ENCODE measurements at regions not wholly inside any gene's neighbourhood (a gene's known extent, or its start where the extent isn't known, plus 50 kb on each side); places are given as distances from the start of the nearest gene placed in this dataset.
"Not testable (repeated sequence)": the region's sequence is repeated elsewhere in the genome, so short reads cannot be mapped to it uniquely, and the experiment has no call there.

DNA sequence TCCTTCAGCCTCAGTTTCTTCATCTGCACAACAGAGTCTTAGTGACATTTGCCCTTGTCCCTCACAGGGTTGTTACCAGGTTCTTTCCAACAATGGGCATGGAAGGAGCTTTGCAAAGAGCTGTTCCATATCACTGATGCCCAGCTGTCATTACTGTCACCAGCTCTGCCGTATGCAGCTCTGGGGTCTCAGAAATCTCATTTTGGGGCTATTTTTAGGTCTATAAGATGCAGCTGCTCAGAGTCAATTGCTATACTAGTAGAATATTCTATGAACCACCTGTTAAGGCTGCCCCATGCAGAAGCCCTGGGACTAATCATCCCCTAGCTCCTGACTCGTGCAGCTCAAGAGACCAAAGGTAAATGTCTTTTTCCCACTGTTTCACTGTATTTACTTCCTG lies 105.1 kb upstream of the TNPO1 start:
- no peaks in the 10 kb centered on the region for H3K9me3 ChIP-seq (ENCODE audit: control insufficient read depth, low read length)
- no peaks in the 10 kb centered on the region for H3K4me1 ChIP-seq (ENCODE audit: control insufficient read depth, insufficient read depth, low read length)
- no peaks in the 10 kb centered on the region for H3K36me3 ChIP-seq (ENCODE audit: control insufficient read depth, insufficient read depth, low read length)
- no peak overlapping the region for H3K9ac ChIP-seq (ENCODE audit: low read length)
- H3K27me3 ChIP-seq (ENCODE audit: control insufficient read depth, insufficient read depth, low read length) = no peaks in the 10 kb centered on the region
- no peak overlapping the region for H3K4me3 ChIP-seq (ENCODE audit: low read length)

DNA sequence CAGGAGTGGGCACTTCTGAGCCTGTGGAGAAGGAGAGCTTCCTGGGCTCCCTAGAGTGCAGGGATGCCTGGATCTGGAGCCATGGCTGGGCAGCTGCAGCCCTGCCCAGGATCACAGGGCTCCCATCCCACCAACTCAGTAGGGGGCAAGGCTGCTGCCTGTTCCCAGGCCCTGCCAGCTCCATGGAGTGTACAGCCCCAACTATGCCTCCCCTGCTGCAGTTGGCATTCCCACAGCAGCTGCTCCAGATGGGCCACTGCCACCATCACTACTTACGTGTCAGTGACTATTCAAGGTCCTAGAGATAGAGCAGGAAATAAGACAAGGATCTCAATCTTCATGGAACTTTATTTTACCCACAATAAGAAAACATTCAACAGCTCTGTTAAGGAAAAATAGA lies 107.1 kb upstream of the TNPO1 start:
- H3K27me3 ChIP-seq (ENCODE audit: control insufficient read depth, insufficient read depth, low read length) = no peaks in the 10 kb centered on the region
- no peak overlapping the region for H3K4me3 ChIP-seq (ENCODE audit: low read length)
- no peak overlapping the region for H3K9ac ChIP-seq (ENCODE audit: low read length)
- no peaks in the 10 kb centered on the region for H3K9me3 ChIP-seq (ENCODE audit: control insufficient read depth, low read length)
- no peaks in the 10 kb centered on the region for H3K4me1 ChIP-seq (ENCODE audit: control insufficient read depth, insufficient read depth, low read length)
- no peaks in the 10 kb centered on the region for H3K36me3 ChIP-seq (ENCODE audit: control insufficient read depth, insufficient read depth, low read length)

DNA sequence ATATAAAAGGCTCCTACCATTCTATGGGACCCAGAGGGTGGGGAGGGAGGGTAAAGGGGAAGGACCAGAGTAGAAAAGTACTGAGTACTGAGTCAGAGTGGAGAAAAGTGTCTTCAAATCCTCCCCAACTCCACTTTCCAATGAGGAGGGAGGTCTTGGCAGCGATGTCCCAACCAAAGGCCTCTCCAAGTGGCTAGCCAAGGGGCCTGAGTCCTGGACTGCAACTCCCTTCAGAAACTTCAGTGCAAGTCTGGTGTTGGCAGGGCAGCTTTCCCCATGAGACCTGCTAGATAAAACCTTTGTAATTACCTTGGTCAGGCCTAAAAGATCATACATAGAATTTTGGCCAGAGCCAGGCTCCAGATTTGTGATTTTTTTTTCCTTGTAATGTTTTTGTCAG lies 111.3 kb upstream of the TNPO1 start:
- no peaks in the 10 kb centered on the region for H3K27me3 ChIP-seq (ENCODE audit: control insufficient read depth, insufficient read depth, low read length)
- H3K4me1 ChIP-seq (ENCODE audit: control insufficient read depth, insufficient read depth, low read length) = no peaks in the 10 kb centered on the region
- no peaks in the 10 kb centered on the region for H3K36me3 ChIP-seq (ENCODE audit: control insufficient read depth, insufficient read depth, low read length)
- H3K4me3 ChIP-seq (ENCODE audit: low read length) = no peak overlapping the region
- no peaks in the 10 kb centered on the region for H3K9me3 ChIP-seq (ENCODE audit: control insufficient read depth, low read length)
- H3K9ac ChIP-seq (ENCODE audit: low read length) = no peak overlapping the region

DNA sequence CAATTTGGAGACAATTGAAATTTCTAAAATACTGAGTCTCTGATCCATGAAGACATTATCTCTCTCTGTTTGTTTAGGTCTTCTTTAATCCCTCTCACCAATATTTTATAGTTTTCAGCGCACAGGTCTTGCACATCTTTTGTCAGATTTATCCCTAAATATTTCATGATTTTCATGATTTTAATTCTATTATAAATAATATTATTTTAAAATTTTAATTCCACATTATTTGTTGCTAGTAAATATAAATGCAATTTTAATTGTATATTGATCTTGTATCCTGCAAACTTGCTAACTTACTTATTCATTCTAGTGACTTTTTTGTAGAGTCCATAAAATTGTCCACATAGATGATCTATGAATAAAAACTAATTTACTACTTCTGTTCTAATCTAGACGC lies 112.6 kb upstream of the TNPO1 start:
- no peaks in the 10 kb centered on the region for H3K9me3 ChIP-seq (ENCODE audit: control insufficient read depth, low read length)
- no peak overlapping the region for H3K9ac ChIP-seq (ENCODE audit: low read length)
- no peaks in the 10 kb centered on the region for H3K36me3 ChIP-seq (ENCODE audit: control insufficient read depth, insufficient read depth, low read length)
- no peaks in the 10 kb centered on the region for H3K4me1 ChIP-seq (ENCODE audit: control insufficient read depth, insufficient read depth, low read length)
- no peaks in the 10 kb centered on the region for H3K27me3 ChIP-seq (ENCODE audit: control insufficient read depth, insufficient read depth, low read length)
- H3K4me3 ChIP-seq (ENCODE audit: low read length) = no peak overlapping the region

DNA sequence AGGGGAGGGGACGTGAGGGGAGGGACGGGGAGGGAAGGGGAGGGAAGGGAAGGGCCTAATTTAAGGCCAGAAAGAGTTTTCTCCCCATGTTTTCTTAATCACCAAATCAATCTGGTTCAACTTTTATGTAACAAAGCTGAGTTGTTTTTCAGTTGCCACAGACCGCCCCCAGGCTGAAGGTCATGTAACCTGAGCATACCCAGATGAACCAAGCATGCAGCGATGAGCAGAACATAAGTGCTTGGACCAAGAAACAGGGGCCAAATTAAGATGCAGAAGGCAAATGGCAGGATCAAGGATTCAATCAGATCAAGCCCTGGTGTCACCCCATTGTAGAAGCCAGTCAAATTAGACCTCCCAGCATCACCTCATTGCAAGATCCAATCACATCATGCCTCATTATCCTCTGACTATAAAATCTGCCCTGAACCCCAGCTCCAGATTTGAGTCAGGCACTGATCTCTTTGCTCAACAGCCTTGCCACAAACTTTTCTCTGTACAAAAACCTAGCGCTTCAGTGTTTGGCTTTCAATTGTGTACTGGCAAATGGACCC lies 113.5 kb upstream of the TNPO1 start:
- Histone ChIP-seq H3K4me3 (ENCODE audit: low read length) (no peak overlapping the region), H3K4me1 (ENCODE audit: control insufficient read depth, insufficient read depth, low read length) (no peaks in the 10 kb centered on the region), H3K9me3 (ENCODE audit: control insufficient read depth, low read length) (no peaks in the 10 kb centered on the region), H3K27me3 (ENCODE audit: control insufficient read depth, insufficient read depth, low read length) (no peaks in the 10 kb centered on the region), H3K9ac (ENCODE audit: low read length) (no peak overlapping the region), H3K36me3 (ENCODE audit: control insufficient read depth, insufficient read depth, low read length) (no peaks in the 10 kb centered on the region)

DNA sequence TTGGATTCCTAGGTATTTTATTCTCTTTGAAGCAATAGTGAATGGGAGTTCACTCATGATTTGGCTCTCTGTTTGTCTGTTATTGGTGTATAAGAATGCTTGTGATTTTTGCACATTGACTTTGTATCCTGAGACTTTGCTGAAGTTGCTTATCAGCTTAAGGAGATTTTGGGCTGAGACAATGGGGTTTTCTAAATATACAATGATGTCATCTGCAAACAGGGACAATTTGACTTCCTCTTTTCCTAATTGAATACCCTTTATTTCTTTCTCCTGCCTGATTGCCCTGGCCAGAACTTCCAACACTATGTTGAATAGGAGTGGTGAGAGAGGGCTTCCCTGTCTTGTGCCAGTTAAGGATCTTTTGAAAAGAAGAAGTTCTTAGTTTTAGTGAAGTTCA lies 114.4 kb upstream of the TNPO1 start:
- H3K27me3 ChIP-seq (ENCODE audit: control insufficient read depth, insufficient read depth, low read length); H3K4me1 ChIP-seq (ENCODE audit: control insufficient read depth, insufficient read depth, low read length); H3K4me3 ChIP-seq (ENCODE audit: low read length); H3K9me3 ChIP-seq (ENCODE audit: control insufficient read depth, low read length); H3K9ac ChIP-seq (ENCODE audit: low read length); H3K36me3 ChIP-seq (ENCODE audit: control insufficient read depth, insufficient read depth, low read length): not testable (repeated sequence)

DNA sequence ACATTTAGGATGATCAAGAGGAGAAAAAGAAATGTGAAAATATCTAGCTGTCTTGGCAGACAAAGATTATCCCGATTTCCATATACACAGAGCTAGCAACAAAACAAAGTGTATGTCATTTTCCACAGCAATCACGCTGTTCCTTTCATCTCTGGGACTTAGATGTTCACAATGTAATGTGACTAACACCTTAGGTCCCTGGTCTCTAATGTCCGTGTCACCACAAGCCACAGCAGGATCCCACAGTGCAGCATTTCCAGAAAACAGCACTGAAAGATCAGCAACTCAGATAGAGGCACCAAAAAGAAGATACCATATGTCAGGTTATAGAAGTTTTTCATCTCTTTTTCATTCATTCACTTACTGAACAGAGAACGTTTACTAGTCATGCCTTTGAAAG lies 118.0 kb upstream of the TNPO1 start:
- H3K4me3 ChIP-seq (ENCODE audit: low read length) = no peak overlapping the region
- no peaks in the 10 kb centered on the region for H3K27me3 ChIP-seq (ENCODE audit: control insufficient read depth, insufficient read depth, low read length)
- H3K9me3 ChIP-seq (ENCODE audit: control insufficient read depth, low read length) = no peaks in the 10 kb centered on the region
- H3K4me1 ChIP-seq (ENCODE audit: control insufficient read depth, insufficient read depth, low read length) = no peaks in the 10 kb centered on the region
- H3K9ac ChIP-seq (ENCODE audit: low read length) = no peak overlapping the region
- no peaks in the 10 kb centered on the region for H3K36me3 ChIP-seq (ENCODE audit: control insufficient read depth, insufficient read depth, low read length)

DNA sequence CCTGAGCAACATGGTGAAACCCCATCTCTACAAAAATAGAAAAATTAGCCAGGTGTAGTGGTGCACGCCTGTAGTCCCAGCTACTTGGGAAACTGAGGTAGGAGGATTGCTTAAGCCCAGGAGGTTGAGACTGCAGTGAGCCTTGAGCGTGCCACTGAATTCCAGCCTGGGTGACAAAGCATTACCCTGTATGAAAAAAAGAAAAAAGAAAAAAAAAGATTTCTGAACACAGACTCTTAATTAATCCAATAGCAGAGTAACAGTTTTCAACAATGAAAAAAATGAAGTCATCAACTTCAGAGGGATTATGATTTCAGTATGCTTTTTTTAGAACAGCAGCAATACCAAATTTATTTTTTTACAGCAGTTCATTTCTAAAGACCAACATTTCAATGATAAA lies 118.8 kb upstream of the TNPO1 start:
- Histone ChIP-seq H3K4me3 (ENCODE audit: low read length) (no peak overlapping the region), H3K36me3 (ENCODE audit: control insufficient read depth, insufficient read depth, low read length) (no peaks in the 10 kb centered on the region), H3K4me1 (ENCODE audit: control insufficient read depth, insufficient read depth, low read length) (peaks cover 4% of the 10 kb centered on the region), H3K9me3 (ENCODE audit: control insufficient read depth, low read length) (no peaks in the 10 kb centered on the region), H3K27me3 (ENCODE audit: control insufficient read depth, insufficient read depth, low read length) (no peaks in the 10 kb centered on the region), H3K9ac (ENCODE audit: low read length) (no peak overlapping the region)

DNA sequence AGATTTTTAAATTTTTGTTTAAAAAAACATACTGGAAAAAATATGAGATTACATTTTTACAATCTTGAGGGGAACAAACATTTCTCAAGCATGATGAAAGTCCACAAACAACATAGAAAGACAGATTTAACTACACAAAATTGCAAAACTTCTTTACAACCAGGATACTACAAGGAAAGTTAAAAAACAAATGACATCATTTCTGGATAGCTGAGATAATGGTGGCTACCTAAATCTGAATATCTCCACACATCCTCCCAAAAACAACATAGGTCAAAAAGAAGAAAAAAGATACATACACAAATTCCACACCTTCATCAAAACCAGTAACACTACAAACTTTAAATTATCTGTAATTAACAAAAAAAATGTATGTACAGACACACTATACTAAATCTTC lies 120.8 kb upstream of the TNPO1 start:
- Histone ChIP-seq H3K4me1 (ENCODE audit: control insufficient read depth, insufficient read depth, low read length) (peaks cover 4% of the 10 kb centered on the region), H3K9me3 (ENCODE audit: control insufficient read depth, low read length) (no peaks in the 10 kb centered on the region), H3K27me3 (ENCODE audit: control insufficient read depth, insufficient read depth, low read length) (no peaks in the 10 kb centered on the region), H3K4me3 (ENCODE audit: low read length) (no peak overlapping the region), H3K36me3 (ENCODE audit: control insufficient read depth, insufficient read depth, low read length) (no peaks in the 10 kb centered on the region), H3K9ac (ENCODE audit: low read length) (no peak overlapping the region)

DNA sequence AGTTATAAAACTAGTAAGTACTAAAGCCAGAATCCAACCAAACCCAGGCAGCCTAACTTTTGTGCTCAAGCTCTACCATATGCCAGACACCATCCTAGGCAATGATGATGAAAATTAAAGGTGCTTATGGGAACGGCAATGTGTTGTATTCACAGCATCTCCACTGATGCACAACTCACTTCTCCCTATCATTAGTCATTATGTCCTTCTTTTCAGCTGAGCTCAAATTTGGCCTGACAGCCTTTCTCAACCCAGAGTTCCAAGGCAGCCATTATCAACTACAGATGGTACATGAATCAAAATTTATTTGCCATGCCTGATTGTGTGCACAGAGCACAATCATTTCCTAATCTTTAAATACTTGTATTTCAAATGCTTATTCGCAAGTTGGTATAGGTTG lies 121.6 kb upstream of the TNPO1 start:
- H3K36me3 ChIP-seq (ENCODE audit: control insufficient read depth, insufficient read depth, low read length) = no peaks in the 10 kb centered on the region
- no peak overlapping the region for H3K4me3 ChIP-seq (ENCODE audit: low read length)
- no peaks in the 10 kb centered on the region for H3K9me3 ChIP-seq (ENCODE audit: control insufficient read depth, low read length)
- H3K9ac ChIP-seq (ENCODE audit: low read length) = no peak overlapping the region
- no peaks in the 10 kb centered on the region for H3K27me3 ChIP-seq (ENCODE audit: control insufficient read depth, insufficient read depth, low read length)
- peaks cover 4% of the 10 kb centered on the region for H3K4me1 ChIP-seq (ENCODE audit: control insufficient read depth, insufficient read depth, low read length)

DNA sequence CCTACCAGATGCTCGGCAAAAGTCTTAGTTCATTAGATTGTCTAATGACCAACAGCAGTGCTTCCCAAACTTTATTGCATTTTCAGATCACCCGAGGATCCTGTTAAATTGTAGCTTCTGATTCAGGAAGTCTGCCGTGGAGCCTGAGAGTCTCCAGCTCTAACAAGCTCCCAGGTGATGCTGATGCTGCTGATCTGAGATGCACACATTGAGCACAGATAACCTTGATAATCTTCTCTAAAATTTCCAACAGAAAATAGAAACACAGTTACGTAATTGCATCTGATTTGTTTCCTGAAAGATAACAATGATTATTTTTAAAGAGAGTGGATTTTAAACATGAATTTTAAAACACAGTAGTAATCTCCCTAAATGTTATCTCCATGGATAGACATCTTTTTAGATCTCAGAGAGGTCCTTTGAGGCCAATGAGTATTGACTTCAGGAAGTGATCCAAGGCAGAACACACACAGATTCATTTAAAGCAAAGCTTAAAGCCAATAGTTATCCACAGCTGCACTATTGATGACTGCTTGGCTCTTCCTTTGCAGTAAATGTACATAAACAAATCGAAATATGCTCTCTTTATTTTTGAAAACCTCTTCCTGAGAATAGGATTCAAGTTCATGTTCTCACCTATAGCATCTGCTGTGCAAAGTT lies 122.8 kb upstream of the TNPO1 start:
- Histone ChIP-seq H3K36me3 (ENCODE audit: control insufficient read depth, insufficient read depth, low read length) (no peaks in the 10 kb centered on the region), H3K4me3 (ENCODE audit: low read length) (no peak overlapping the region), H3K9me3 (ENCODE audit: control insufficient read depth, low read length) (no peaks in the 10 kb centered on the region), H3K27me3 (ENCODE audit: control insufficient read depth, insufficient read depth, low read length) (no peaks in the 10 kb centered on the region), H3K4me1 (ENCODE audit: control insufficient read depth, insufficient read depth, low read length) (peaks cover 4% of the 10 kb centered on the region), H3K9ac (ENCODE audit: low read length) (no peak overlapping the region)

DNA sequence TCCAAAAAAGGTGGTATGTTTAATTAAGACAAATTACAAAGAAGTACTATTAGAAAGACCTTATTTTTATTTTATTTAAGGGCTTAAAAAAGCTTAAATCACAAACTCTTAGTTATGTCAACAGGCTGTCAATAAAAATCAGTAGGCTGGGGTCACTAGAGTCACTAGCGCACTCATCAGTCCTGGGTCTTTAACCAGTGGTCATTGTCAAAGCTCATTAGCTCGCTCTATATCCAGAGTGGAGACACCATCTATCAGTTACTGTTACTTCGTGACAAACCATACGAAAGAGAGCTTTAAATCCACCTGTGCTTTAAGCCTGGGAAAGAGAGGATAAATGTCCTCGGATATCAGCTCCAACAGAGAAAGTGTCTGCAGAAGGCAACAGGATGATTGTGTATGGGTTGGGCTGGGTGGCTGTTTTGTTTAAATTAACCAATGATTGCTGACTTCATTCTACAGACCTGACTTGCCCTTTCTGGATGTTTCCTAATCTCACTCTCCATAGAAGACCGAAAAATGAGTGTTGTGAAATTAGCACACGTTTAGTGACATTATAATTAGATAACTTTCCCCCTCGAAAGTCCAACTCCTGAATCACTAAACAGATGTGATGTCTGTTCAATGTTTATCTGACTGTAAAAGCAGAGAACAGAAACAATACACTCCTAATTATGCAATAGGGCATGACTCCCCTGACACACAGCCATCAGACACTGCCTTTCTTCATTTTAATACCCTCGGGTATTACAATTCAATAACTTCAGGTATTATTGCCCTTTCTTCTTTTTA lies 123.6 kb upstream of the TNPO1 start:
- Histone ChIP-seq H3K9ac (ENCODE audit: low read length) (no peak overlapping the region), H3K9me3 (ENCODE audit: control insufficient read depth, low read length) (no peaks in the 10 kb centered on the region), H3K4me1 (ENCODE audit: control insufficient read depth, insufficient read depth, low read length) (peaks cover 4% of the 10 kb centered on the region), H3K36me3 (ENCODE audit: control insufficient read depth, insufficient read depth, low read length) (no peaks in the 10 kb centered on the region), H3K4me3 (ENCODE audit: low read length) (no peak overlapping the region), H3K27me3 (ENCODE audit: control insufficient read depth, insufficient read depth, low read length) (no peaks in the 10 kb centered on the region)
